GM19468 (cell line): ENCODE measurements at regions not wholly inside any gene's neighbourhood (a gene's known extent, or its start where the extent isn't known, plus 50 kb on each side); places are given as distances from the start of the nearest gene placed in this dataset.

Experiments
- ATAC-seq: cut with Tn5 transposase; IDR thresholded peaks from one replicate; pipeline ENCODE4 v1.9.1; 2021; ENCODE audit warnings: mild to moderate bottlenecking, moderate library complexity, moderate number of reproducible peaks; ENCODE audit not compliant: unreplicated experiment; ENCODE audit errors: extremely low read depth

DNA sequence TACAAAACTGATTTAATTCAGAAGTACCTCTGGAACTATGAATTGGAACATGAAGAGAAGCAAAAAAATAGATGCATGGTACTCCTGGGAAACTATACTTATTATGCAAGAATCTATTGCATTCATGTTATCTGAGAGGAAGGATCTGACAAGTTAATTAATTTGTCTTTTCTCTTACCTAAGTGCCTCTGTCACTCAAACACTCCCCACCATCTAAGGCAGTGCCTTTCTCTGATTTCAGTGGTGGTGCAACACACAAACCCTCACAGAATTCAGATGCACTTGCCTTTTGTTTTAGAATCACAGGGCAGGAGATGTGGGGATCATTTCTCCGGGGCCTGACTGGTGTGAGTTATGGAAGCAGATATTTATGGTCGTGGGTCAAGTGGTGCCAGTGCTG lies 52.5 kb upstream of the C9orf72 start:
- no peak for ATAC-seq

DNA sequence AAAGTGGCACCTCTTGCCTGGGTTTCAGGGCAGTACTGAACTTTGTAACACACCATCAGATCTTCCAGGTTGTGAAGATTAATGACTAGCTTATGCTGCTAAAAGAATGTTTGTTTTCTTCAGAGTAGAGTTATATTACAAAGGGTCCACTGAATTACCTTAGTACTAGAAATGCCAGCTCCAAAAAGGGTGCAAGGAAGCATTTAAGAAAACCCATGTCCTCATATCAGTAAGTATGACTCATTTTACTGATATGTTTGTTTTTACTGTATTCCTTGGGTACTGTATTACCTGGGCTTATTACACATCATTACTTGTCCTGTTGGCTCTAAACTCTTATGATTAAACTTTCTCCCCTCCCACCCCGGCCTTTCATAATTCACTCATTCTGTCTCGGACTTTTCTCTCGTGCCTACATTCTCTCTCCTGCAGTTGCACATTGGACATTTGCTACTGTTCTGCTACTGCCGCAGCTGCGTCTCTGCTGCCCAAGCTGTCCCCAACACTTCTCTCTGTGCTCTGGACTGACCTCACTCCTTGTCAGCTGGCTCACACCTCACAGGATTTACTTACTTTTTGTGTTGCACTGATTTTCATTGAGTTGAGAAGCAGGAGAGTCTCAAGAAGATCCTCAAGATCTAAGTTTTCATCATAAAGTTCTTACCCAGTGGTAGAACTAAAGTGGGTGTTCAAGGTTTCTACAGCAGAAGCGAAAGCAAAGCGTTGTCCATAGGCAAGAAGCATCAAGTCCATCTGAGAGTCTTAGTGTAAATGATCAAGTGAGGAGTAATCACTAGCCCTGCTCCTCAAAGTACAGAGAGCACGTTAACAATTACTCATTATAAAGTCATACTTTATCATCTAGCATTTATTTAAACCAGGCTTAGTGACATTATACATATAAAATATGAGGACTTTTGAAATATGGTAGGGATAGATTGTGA lies 53.2 kb upstream of the C9orf72 start:
- ATAC-seq: no peak

DNA sequence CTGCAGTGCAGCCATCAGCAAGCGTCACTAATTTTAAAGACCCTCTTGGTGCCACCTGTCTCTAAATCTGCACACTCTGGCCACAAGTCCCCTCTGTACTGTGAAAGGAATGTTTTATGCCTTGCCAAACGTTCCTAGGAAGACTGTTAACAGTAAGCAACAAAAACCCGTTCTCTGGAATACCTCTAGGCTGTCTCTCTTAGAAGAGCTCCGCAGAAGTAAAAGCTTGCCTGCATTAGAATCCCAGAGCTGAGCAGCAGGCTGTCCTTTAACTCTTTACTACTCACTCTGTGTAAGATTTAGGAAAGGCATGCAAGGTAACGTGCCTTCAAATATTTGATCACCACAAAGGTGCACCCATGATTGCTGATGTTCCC lies 53.9 kb upstream of the C9orf72 start:
- ATAC-seq: no peak

DNA sequence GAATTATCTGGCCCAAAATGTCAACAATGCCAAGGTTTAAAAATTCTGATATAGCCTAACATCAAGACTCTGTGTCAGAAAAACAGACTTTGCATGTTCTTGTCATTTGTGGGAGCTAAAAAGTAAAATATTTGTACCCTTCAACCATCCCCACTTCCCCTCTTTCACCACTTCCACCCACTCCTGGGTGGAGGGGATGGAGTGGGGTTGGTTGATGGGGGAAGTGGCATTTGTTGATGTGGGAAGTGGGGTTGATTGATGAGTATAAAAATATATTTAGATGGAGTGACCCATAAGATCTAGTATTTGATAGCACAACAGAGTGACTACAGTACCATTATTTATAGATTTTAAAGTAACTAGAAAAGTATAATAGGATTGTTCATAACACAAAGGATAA lies 55.0 kb upstream of the C9orf72 start:
- ATAC-seq: no peak

DNA sequence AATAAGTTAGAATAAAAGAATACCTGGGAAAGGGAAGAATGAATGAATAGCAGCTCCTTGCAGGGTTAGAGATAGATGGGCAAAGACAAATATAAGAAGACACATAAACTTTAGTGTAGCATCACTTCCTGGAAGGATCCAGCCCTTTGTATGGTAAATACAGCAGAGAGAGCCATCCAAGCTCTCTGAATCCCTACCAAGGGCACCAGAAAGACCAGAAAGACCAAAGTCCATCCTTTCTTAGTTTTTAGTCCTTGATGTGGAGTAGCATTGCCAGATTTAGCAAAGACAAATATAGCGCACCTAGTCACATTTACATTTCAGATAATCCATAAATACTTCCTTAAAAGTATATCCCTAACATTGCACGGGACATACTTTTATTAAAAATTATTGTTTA lies 56.1 kb upstream of the C9orf72 start:
- no peak for ATAC-seq

DNA sequence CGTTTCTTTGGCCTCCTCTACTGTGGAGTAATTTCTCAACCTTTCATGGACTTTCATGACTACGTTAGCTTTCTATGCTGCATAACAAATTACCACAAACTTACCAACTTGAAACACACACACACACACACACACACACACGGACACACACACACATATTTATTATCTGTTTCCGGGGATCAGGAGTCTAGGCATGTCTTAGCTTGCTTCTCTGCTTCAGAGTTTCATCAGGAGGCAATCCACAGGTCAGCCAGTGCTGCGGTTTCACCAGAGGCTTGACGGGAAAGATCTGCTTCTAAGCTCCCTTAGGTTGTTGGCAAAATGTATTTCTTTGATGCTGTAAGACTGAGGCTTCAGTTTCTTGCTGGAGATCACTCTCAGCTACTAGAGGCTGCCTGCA lies 59.0 kb upstream of the C9orf72 start:
- ATAC-seq: no peak

DNA sequence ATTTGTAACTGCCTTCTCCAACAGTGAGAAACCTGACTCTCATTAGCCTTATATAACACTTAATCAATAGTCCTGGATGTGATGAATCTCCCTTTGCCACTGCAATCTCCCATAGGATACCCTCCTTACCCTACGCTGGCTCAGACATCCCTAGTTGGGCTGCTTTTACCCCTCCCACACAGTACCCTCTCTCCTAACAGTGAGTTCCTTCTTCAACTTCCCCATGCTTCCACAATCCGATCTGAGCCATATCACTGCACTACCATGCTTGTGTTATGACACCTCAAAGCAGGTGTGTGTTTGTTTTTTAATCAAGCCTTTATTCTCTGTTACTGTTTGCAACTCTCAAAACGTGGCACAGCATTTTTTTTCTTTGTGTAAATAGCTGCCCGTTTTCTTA lies 60.5 kb upstream of the C9orf72 start:
- ATAC-seq: no peak

DNA sequence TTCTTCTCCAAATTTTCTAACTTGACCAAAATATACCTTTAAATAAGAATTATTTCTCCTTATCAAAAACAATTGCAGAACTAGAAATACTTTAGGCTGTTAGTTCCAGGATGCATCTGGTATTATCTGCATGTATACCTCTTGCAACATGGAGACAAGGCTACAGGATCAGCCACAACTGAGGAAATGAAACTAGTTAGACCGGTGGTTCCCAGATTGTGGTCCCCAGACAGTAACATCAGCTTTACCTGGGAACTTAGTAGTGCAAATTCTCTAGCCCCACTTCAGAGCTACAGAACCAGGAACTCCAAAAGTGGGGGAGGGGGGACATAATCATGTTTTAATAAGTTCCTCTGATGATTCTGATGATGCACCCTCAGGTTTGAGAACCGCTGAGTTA lies 61.6 kb upstream of the C9orf72 start:
- no peak for ATAC-seq

DNA sequence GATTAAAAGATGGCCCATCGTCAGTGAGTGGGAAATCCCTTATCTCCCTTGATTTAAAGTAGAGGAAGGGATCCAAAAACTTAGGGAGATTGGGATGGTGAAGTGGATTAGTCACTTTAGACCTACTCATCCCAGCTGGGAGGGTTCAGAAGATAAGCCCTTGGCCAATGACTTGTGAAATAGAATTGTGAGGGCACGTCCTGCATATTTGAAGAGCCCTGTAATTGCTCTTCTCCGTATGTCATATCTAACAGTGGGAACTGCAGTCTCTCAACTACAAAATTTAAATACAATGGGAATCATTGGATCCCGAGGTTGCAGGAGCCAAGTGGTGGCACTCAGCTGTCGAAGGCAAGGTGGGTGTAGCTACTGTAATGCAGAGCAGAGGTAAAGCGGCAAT lies 65.4 kb upstream of the C9orf72 start:
- no peak for ATAC-seq

DNA sequence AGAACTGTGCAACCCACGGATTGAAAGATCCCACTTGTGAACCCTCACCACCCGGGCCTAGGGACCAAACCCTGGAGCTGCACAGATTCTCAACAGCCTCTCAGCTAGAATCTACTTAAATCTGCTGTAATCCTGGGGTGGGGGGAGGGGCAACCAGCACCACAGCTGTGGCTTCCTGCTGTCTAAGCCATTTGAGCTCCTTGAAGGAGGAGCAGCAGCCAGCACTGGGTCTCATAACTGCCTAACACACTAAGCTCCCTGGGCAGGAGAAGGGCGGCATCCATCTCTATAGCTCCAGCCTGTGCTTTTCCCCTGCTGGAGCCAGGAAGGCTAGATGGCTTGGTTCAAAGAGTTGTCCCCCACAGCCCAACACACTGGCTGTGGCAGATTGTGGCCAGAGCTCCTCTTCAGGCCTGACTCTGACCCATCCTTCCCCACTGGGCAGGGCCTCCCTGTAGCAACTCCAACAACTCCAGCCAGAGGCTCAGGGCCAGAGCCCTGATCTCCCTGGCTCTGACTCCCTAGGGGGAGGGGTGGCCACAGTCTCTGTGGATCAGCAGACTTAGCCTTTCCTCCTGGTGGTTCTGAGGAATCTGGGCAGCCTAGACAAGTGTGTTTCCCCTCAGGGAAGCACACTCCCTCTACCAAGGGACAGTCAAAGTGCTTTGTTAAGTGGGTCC lies 72.0 kb upstream of the C9orf72 start:
- ATAC-seq: no peak

DNA sequence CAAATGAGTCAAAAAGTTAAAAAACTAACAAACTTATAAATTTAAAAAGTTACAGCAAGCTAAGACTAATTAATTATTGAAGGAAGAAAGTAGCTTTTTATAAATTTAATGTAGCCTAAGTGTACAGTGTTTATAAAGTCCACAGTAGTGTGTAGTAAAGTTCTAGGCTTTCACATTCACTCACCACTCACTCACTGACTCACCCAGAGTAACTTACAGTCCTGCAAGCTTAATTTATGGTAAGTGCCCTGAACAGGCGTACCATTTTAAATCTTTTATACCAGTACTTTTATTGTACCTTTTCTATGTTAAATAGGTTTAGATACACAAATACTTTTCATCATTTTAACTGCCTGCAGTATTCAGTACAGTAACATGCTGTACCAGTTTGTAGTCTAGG lies 80.0 kb upstream of the C9orf72 start:
- no peak for ATAC-seq

DNA sequence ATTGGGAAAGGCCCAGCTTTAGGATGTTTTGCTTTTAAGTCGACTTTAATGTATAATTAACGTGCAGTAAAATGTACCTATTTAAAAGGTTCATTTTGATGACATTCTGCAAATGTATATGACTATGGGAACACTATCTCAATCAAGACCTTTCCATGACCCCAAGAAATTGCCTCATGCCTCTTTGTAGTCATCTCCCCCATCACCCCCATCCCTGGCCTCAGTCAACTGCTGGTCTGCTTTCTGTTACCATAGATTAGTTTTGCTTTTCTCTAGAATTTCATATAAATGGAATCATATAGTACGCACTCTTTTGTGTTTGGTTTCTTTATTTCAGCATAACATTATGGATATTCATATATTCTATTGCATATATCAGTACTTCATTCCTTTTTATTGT lies 80.7 kb upstream of the C9orf72 start:
- ATAC-seq: no peak

DNA sequence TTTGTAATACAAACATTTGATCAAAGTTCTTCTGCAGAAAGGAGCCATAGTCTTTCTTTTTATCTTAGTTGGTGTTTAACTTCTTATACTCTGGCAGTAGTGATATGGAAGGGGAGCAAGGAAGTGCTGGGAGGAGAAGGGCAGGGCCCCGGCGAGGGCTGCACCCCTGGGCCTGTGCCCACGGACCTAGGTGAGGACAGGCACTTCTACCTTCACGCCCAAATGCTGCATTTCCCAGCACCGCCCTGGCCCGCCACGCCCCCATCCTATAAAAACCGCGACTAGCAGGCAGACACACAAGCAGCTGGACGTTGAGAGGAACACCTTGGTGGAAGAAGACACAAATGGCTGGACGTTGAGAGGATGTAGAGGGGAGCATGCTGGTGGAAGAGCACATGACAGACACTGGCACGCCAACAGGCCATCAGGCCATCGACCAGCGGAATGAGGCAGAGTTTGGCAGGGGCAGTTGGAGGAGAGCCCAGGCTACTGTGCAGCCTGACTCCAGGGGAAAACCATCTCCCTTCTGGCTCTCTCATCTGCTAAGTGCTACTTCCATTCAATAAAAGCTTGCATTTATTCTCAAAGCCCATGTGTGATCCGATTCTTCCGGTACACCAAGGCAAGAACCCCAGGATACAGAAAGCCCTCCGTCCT lies 81.5 kb upstream of the C9orf72 start:
- no peak for ATAC-seq

DNA sequence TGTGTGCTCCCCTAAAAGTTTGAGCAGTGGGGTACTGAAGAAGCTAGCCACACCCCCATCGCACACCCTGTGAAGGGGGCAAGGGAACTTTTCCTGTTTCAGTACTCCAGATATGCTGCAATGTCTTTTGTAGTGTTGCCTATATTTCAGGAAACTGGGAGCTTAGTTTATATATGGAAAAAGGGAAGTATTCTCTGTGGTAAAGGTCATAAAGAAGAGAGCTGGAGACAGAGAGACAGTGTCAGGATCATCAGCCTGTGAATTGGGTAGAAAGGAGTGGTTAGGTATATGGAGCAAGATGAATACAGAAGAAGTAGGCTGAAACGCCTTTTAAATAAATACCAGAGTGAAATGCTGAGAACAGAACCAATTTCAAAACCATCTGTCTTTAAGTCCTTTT lies 82.2 kb upstream of the C9orf72 start:
- no peak for ATAC-seq

DNA sequence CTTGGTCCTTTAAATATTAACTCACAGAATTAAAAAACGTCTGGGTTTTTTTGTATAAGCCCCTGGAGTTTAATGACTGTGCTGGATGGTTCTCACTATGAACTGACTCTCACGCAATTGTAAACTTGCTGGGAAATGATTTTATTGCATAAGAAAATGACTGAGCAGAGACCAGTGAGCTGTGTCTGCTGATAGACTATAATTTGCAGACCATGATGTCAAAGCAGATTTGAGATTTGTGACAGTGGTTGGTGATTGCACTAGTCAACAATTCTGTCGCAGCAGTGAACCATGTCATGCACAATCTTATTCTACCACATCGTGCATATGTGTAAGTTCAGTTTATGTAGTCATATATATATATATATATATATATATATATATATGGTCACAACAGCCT lies 85.7 kb upstream of the C9orf72 start:
- no peak for ATAC-seq

DNA sequence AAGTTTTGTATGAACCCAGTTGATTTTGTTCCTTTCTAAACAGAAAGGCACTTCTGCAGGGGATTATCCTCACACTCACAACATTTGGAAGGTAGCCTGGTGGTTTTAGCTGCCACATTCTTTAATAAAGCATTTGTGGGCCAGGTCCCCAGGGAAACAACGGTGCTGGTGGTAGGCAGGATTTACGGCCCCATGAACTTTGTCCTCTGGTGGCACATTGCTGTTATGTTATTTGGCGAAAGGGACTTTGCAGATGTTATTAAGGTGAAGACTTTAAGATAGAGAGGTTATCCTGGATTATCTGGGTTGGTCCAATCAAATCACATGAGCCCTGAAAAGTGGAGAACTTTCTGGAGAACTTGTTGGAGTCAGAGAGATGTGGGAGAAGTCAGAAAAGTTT lies 86.3 kb upstream of the C9orf72 start:
- ATAC-seq: no peak

DNA sequence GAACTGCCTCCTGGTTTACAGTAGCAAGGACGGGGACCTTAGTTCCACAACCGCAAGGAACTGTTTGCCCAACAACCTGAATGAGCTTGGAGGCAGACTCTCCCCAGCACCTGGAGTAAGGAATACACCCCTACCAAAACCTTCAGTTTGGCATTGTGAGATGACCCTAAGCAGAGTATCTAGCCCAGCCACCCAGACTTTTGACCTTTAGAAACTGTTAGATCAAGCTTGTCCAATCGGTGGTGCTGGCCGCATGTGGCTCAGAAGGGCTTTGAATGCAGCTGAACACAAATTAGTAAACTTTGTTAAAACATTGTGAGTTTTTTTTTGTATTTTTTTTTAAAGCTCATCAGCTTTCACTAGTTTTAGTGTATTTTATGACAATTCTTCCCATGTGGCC lies 86.9 kb upstream of the C9orf72 start:
- no peak for ATAC-seq

DNA sequence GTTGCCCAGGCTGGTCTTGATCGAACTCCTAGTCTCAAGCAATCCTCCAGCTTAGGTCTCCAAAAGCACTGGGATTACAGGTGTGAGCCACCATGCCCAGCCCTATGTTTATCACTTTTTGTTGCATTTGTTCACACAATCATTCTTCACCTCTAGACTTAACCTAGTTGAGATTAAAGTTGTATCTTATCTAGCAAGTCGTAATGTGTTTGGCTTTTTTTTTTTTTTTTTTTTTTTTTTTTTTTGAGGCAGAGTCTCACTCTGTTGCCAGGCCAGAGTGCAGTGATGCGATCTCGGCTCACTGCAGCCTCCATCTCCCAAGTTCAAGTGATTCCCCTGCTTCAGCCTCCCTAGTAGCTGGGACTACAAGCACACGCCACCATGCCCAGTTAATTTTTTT lies 90.2 kb upstream of the C9orf72 start:
- no peak for ATAC-seq

DNA sequence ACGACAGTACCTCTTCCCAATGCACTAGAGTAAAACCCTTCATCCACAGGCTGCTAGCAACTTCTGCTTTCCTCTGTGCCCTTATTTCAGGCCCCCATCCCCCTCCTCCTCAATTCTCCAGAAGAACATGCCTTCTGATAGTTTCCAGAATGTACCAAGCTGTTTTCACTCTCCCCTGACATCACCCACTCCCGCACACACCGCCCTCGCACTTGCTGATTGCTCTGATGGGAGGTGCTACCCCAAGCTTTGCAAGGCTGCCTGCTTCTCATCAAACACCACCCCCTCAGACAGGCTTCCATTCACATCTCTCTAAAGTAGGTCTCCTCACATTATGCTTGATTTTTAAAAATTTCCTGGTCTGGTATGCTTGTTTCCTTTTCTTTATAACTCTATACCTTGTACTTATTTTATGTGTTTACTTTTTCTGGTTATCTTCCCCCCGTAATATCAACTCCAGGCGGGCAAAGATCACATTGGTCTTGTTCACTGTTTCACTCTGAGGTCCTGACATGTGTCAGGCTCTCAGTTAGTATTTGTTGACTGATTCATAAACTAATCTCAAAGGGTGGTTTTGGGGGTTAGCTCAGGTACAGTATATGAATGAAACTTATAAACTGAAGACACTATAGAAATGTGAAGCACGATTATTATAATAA lies 91.0 kb upstream of the C9orf72 start:
- ATAC-seq: no peak

DNA sequence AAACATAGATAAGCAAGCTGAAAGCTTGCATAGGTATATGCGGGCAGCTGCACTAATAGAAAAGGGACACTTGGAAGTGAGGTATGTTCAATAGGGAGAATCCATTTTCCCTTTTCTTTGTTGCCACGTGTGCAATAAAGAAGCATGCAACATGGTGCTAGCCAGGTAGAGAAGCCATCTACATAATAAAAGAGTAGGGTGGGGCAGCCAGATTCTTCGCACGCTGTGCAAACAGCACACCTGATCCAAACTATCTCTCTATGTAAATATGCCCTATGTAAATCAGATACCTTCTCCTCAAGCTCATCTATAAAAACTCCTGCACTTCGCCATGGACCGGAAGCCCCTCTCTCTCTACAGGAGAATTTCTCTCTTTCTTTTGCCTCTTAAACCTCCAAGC lies 91.9 kb upstream of the C9orf72 start:
- no peak for ATAC-seq

DNA sequence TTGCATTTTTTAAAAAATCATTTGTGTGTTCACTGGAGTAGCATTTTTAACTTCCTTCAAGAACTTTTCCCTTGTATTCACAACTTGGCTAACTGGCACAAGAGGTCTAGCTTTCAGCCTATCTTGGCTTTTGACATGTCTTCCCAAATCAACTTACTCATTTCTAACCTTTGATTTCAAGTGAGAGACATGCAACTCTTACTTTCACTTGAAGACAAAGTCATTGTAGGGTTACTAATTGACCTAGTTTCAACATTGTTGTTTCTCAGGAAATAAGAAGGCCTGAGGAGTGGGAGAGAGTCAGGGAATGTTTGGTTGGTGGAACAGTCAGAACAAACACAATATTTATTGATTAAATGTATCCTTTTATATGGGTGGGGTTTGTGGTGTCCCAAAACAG lies 95.0 kb upstream of the C9orf72 start:
- ATAC-seq: no peak
